Activated CD4-positive, CD25-positive, alpha-beta regulatory T cell treated with anti-CD3 and anti-CD28 coated beads, Interleukin-2, amount 50 U/mL, for 24 hours (primary cell): ENCODE measurements at regions not wholly inside any gene's neighbourhood (a gene's known extent, or its start where the extent isn't known, plus 50 kb on each side); places are given as distances from the start of the nearest gene placed in this dataset.
"Not testable (repeated sequence)": the region's sequence is repeated elsewhere in the genome, so short reads cannot be mapped to it uniquely, and the experiment has no call there.

Experiments
- ATAC-seq, 2 donors: fragments of 150-1000 bp; cut with Tn5 transposase; one replicate each; pipeline ENCODE4 v1.10.0; 2021; ENCODE audit warnings: mild to moderate bottlenecking in 1 of 2, moderate library complexity in 1 of 2

DNA sequence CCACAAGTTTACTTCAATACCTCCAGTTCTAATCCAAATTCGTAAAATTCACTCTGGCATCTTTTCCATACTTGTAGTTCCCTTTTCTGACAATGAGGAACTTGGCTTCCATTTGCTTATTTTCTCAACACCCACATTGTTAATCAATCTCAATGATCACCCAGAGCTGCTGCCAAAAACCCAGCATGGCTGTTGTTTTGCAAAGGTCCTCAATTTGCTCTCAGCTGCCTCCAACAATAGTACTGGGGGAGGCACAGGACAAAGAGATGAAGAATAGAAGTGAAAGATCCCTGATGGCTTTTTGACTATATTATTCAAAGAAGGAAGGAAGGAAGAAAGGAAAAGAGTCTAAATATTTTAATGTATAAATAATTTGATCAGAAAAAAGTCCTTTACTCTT lies 847.8 kb downstream of the RAPGEF2 start:
- ATAC-seq: no peak

DNA sequence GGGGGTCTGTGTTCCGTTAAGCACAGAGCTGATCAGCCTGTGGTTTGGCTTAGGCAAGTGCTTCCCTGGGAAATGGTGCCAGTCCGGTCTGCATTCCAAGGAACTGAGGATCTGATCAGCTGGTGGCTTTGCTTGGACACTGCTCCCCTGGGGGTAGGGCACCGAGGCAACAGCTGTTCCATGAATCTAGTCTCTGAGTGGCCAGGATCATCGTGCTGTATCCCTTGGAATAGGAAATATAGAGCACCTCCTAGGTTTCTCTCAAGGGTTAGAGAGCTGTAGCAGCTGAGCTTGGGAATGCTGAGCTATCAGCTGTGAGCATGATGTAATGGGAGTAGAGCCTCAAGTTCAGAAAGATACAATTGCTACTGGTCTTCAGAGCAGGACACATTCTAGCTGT lies 863.9 kb downstream of the RAPGEF2 start:
- no peak for ATAC-seq

DNA sequence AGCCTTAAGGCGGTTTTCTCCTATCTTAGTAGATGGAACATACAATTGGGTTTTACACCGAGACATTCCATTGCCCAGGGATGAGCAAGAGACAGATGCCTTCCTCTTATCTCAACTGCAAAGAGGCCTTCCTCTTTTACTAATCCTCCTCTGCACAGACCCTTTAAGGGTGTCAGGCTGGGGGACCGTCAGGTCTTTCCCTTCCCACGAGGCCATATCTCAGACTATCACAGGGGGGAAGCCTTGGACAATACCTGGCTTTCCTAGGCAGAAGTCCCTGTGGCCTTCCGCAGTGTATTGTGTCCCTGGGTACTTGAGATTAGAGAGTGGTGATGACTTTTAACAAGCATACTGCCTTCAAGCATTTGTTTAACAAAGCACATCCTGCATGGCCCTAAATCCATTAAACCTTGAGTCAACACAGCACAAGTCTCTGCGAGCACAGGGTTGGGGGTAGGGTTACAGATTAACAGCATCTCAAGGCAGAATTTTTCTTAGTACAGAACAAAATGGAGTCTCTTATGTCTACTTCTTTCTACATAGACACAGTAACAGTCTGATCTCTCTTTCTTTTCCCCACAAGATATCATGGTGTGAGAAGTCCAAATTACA lies 874.1 kb downstream of the RAPGEF2 start:
- not testable (repeated sequence) for ATAC-seq

DNA sequence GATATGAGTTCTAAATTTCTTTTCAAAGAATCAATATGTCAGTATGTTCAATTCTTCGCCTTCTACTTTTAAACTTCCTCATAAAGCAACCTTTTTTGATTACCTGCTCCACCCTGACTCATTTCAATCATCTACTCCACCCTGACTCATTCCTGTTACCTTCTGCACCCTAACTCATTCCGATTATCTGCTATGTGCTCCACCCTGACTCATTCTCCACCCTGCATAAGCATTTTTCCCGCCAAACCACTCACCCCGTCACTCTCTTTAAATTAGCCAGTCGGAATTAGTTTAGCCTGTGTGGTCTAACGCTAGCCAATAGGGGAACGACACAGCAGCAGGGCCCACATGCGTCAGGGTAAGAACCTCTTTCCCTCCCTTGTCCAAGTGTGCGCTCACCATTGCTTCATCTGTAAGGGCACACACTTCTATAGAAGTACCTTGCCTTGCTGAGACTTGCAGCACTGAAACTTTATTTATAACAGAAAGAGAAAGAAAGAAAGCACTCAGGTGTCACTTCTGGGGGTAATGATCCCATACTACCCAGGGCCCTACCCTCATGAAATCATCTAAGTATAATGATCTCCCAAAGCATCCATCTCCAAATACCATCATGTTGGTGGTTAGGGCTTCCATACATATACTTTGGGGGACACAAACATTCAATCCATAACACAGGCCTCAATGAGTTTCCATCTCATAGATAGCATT lies 875.2 kb downstream of the RAPGEF2 start:
- no peak for ATAC-seq

DNA sequence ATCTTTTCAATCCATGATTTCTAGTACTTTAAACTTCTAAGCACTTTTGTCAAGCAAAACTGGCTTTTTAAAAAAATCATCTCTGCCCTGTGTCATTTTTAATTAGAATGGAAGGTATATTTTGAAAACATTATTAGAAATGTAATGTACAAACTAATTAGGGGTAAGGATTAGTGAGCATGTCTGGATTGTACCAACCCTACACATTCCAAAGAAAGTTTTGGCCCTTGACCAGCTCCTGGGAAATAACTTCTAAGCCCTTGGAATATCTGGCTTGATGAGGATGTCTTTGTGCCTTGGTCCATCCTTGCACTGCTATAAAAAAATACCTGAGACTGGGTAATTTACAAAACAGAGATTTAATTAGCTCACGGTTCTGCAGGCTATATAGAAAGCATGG lies 876.5 kb downstream of the RAPGEF2 start:
- no peak for ATAC-seq

DNA sequence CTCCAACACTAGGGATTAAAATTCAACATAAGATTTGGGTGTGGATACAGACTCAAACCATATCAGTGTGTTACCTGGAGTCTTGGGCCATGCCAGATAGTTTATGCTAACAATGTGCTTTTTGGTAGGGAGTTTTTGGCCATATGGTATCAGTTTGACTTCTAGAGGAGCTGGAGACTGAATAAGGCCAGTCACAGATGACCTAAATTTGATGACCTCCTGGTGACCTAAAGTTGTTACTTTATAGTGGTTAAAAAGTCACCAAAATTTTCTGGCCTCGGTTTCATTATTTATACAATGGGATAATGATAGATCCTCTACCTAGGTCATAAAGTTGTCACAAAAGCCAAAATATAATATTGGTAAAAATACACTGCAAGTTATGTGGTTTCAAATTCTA lies 877.1 kb downstream of the RAPGEF2 start:
- no peak for ATAC-seq

DNA sequence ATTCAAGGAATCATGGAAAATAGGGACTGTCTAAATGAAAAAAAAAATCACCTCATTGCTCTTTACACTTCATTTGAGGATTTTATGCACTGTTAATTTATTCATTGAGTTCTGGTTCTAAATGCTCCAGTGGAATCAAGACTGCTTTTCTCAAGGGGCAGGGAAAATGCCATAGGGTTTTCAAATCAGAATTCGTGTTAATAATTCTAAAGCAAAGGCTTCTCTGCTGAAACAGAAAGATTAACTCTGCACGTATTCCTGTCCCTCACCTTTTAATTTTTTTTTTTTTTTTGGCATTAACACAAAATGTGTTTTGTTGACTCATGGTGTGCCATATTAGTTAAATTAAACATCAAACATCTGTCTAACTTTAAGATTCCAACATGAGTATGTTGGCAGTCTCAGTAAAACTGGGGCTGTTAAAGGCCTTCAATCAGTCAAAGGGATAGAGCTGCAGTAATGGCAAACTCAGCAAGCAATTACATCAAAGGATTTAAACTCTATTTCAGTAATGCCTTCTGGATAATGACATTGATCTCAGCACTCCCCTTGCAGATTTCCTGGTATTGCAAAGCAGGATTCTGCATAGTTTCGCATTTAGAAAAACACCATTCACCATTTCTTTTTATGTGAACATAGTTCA lies 878.1 kb downstream of the RAPGEF2 start:
- ATAC-seq: no peak

DNA sequence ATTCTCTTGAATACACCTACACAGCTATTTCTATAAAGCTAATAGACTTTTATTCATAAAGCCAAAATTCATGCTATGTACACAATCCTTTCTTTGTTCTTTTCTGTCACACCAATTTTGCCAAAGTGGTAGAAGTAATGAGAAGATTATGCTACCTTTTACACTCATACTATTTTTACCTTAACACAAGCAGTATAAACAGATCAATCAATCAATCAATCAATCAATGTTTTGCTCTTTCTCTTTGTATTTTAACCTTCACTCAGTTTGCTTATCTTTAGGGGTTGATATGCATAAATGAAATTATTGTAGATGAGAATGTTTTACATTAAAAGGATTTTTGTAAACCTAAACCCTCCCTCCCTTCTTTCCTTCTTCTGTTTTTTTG lies 878.6 kb downstream of the RAPGEF2 start:
- ATAC-seq: no peak

DNA sequence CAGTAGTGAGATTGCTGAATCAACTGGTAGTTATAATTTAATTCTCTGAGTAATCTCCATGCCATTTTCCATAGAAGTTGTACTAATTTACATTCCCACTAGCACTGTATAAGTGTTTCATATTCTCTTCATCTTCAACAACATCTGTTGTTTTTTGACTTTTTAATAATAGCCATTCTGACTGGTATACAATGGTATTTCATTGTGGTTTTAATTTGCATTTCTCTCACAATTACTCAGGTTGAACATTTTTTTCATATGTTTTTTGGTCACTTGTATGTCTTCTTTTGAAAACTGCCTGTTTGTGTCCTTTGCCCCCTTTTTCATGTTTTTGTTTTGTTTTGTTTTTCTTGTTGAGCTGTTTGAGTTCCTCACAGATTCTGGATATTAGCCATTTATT lies 880.2 kb downstream of the RAPGEF2 start:
- ATAC-seq: no peak

DNA sequence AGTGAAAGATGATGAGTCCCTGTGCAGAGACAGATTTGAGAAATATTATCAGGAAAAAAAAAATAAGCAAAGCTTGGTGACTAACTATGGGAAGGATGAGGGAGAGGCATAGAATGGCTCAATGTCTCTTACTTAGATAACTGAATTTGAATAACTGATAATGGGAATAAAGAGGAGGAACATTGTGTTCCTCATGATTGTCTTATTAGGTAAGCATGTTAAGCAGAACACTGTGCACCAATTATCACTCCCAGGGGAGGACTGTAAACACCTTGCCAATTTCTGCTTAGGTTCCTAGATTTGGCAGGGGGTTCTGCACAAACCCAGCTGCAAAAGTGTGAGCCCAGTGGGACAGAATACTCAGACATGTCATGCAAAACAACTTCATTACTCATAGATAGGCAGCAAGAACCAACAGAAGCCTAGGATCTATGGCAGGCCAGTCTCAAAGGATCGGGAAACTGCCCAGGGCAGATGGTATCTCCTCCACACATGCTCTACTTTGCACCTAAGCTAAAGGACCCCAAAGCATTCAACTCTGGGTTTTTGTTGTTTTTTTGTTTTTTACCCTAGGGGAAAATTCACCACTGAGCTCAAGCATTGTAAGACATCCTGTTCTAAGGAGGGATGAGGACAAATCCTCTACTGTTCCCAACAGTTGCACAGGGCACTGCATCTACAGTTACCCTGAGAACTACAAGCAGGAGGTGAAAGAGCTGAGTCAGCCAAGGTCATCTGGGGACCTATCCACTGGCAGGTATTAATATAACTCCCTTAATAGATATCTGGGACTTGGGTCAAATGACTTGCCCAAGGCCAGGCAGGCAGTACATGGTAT lies 907.0 kb downstream of the RAPGEF2 start:
- no peak for ATAC-seq

DNA sequence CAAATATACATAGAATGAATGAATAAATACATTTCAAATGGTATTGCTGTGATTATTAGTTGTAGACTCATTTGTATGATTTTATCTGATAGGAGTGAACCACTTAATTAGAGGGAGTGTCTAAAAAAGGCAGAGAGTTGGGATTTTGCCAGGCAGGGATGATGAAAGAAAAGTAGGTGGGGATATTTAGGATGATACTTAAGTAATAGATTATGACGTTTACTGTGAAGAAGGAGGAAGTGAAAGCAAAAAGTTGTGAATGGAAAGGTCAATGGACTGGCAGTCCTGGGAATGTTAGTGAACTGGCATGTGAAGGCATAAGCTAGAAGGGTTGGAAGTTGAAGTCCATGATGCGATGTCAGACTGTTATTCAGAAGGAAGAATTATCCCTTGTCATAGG lies 917.1 kb downstream of the RAPGEF2 start:
- no peak for ATAC-seq

DNA sequence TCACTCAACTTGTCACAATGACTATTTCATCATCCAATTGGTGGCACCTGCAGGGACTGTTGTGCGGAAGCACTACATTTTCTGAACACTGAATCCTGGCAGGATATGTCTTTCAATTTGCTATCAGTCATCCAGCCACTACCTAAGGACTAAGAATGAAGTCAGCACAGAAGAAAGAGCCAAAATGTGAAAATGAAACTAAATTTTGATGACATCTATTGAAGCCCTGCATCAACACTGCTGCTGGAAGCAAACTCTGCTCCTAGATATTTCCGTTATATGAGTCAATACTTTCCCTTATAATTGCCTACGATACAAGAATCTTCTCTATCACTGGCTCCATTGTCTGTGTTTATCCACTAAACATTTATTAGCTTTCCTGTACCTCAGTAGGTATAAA lies 917.9 kb downstream of the RAPGEF2 start:
- no peak for ATAC-seq

DNA sequence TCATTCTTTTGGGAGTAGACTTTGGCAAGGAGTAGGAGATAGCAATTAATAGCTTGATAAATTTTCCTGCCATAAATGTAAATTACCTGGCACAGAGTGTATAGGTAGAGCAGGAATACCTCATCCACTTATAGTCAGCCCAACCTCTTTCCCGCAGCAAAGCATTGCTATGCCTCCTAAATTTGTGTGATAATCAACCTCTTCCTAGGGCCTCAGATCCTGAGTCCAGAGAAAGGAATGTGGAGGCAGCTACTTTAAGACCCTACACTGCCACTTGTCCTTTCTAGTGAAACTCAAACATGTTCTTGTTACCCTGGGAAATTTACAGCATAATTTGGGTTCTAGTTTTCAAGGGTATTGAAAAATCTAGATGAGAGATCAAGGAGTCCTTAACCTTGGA lies 919.0 kb downstream of the RAPGEF2 start:
- ATAC-seq: no peak

DNA sequence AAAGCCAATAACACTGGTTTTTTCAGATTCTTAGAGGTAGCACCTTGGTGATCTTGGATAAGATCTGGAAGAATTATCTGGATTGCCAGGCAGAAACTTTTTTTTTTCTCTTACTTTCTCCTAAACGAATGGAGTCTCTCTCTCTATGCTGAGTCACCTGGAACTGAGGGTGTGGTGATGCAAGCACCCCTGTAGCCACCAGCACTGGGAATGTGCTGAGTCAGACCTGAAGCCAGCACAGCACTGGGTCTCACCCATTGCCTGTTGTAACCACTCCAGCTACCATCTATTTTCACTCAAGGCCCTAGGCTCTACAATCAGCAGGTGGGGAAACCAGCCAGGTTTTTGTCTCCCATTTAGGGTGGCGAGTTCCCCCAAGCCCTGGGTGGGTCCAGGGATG lies 923.8 kb downstream of the RAPGEF2 start:
- ATAC-seq: no peak

DNA sequence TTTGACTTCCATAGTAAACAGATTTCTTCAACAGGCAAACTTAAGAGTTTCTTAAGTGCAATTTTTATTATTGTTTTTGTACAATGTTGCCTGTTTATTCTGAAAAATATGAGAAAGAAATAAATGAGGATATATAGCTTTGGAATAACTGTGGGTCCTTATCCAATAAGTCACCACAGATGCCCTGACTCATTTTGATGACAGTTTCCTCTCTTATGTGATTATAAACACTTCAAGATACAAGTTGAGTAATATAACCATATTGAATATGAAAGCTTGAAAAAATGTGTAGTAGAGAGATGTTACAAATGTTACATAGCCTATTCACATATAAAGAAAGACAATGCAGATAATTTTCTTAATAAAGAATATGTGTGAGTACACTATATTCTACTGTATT lies 931.6 kb downstream of the RAPGEF2 start:
- ATAC-seq: no peak

DNA sequence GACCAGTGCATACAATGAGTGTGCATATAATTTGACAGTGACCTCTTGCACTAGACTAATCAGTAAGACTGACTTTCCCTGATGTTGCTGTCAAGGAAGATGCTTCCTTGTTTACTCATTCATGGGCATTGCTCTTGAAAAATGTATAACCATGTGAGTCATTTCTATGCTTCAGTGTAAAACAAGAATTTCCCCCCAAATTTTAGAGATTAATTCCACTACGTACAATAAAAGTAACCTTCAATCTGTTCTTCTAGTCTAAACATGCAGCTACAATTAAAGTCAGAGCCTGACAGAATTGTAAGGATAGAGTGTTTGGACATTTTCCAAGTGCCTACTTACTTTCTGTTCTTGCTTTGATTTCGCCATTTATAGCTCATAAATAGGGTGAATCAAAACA lies 935.7 kb downstream of the RAPGEF2 start:
- no peak for ATAC-seq

DNA sequence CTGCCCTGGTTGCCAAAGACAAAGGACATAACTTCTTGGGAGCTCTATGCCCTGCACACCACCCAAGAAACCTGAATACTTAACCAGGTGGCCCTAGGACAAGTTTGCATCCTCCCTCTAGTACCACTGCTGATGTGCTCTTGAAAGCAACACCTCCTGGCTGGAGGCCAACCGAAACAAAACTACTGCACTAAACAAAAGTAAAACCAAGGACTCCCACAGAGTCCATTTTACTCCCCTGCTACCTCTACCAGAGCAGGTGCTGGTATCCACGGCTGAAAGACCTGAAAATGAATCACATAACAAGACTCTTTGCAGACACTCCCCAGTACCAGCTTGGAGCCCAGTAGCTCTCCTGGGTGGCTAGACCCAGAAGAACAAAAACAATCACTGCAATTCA lies 941.8 kb downstream of the RAPGEF2 start:
- no peak for ATAC-seq

DNA sequence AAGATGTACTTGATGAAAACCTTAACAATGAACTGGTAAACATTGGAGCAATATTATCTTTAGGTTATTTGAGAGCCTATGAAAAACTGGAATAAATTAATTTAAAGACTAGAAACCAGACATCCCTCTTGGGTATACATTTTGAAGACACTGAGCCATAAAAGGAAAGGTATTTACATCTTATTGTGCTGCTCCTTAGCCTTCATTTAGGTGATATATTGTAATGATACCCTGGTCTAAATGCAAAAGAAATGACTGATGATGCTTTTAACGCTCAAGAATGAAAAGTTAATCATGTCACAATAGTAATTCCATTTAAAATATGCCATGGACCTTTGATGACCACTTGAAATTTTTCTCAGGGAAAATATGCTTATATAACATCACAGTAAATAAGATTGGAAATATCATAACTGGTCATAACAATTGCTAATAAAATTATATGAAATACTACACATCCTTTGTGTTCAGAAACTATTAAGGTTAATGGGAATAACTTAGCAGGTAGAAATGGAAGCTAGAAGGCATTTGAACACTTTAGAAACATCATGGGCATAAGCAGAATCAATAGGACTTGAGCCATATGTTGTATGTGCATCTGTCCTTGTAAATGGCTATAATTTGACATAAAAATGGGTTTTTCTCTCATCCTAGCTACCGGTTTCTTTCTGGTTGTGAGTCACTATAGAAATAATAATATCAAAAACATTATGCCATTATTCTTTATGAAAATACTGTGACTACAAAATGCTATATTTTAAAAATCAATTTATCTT lies 979.7 kb downstream of the RAPGEF2 start:
- no peak for ATAC-seq

DNA sequence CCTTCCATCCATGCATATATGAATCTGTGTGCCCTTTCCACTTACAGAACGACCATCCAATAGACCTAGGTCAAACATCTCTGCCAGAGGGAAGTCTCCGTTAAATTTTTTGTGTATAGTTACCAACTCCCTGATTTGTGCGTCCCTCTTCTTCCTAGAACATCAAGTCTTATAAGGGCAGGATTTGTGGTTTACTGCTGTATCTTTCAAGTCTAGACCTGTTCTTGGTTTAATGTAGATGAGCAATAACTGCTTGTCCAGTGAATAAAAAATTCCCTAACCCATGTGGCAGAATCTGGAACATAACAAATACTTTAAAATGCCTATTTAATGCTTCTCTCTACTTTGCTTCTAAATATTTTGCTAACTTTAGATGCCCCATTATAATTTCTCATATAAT lies 988.8 kb downstream of the RAPGEF2 start:
- ATAC-seq: no peak

DNA sequence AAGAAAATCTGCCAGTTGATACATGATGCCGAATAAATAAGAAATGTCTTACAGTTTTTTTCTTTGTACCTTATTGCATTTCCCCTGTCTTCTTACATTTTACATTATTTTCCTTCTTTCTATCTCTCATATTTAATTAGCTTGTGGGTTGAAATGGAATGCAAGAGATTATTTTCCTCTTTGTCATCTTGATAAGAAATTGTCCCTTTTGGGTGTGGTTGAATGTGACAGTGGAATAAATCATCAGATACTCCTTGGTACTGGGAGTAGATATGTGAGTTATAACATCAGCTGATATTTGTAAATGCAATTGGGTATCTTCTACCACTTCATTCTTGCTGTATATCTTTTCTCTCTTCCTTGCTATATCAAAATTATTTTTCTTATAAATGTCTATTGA lies 997.4 kb downstream of the RAPGEF2 start:
- no peak for ATAC-seq

DNA sequence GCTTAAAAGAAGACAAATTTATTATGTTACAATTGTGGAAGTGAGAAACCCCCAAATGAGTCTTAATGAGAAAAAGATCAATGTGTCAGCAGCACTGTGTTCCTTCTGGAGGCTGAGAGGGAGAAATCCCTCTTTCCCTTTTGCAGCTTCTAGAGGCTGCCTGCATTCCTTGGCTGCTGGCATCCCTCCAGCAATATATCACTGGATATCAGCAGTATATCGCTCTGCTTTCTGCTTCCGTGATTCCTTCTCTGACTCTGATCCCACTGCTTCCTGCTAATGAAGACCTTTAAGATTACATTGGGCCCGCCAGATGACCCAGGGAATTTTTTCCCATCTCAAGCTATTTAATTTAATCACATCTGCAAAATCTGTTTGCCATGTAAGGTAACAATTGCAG lies 1008.0 kb downstream of the RAPGEF2 start:
- no peak for ATAC-seq

DNA sequence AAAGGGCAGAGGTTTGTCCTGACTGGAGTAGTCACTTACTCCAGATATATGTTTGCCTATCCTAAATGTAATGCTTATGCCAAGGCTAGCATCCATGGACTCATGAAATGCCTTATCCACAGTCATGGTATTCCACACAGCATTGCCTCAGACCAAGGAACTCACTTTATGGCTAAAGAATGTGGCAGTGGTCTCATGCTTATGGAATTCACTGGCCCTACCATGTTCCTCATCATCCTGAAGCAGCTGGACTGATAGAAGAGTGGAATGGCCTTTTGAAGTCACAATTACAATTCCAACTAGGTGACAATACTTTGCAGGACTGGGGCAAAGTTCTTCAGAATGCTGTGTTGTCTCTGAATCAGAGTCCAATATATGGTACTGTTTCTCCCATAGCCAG lies 1014.8 kb downstream of the RAPGEF2 start:
- ATAC-seq: no peak
